Prostate gland (tissue), 2 donors: ENCODE measurements at regions not wholly inside any gene's neighbourhood (a gene's known extent, or its start where the extent isn't known, plus 50 kb on each side); places are given as distances from the start of the nearest gene placed in this dataset.

Source experiments
- CTCF ChIP-seq, 4 experiments: fragments of 200-600 bp in 2 of 4; fragments of 450-650 bp in 2 of 4; sonication (generic) in 2 of 4; IDR thresholded peaks; 1 replicate in 3 of 4; 2 replicates in 1 of 4; pipeline ENCODE4 v1.5.1; 2016 to 2019; ENCODE audit warnings: antibody characterized with exemption in 4 of 4, mild to moderate bottlenecking in 2 of 4, moderate library complexity in 2 of 4
- POLR2A ChIP-seq: fragments of 450-650 bp; IDR thresholded peaks from one replicate; pipeline ENCODE4 v1.6.1; 2016; ENCODE audit warnings: antibody characterized with exemption, mild to moderate bottlenecking

DNA sequence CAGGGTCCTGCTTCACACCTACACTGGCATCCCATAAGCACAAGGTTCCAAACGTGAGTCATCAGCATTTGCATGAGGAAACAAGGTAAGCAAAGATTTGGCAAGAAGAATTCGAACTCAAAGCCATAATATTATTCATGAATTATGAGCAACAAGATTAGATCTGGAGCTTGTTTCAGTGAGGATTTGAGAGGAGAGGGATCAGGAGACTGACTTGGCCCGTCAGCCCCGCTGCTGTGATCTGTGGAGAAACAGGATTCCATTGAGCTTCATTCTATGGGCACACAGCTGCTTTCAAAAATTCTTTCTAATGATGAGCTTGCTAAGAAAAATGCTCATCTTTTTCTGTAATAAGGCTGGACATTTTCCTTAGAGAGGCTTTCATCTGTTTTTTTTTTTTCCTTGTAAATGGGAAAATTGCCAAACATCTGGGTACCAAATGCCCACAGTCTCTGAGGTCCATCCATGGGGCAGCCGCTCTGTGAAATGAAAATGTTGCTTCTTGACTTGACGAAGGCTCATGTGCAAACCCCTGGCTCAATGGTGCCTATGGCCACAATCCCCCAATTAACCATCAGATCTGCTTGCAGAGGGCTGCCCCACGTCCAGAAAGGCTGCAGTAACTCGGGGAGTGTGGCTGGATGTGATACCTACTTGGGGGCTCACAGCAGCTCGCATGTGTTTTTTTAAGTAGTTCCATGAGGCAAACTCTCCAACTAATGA lies 179.3 kb downstream of the TMEM18 start:
- no peak for TF ChIP-seq CTCF (IDR thresholded peaks at IDR 0.05)
- no peak for TF ChIP-seq POLR2A
